Suprapubic skin (tissue), 3 donors: ENCODE measurements at regions not wholly inside any gene's neighbourhood (a gene's known extent, or its start where the extent isn't known, plus 50 kb on each side); places are given as distances from the start of the nearest gene placed in this dataset.

ENCODE experiments used
- CTCF ChIP-seq, 2 donors: fragments of 200-600 bp in 1 of 2; fragments of 450-650 bp in 1 of 2; sonication (generic) in 1 of 2; IDR thresholded peaks; one replicate each; pipeline ENCODE4 v1.5.1; 2016 to 2019; ENCODE audit warnings: antibody characterized with exemption in 2 of 2, mild to moderate bottlenecking in 1 of 2, moderate library complexity in 1 of 2
- POLR2AphosphoS5 ChIP-seq, 3 donors: sonication (generic); formaldehyde crosslinking; IDR thresholded peaks; one replicate each; pipeline ENCODE4 v1.6.1; 2017; ENCODE audit warnings: antibody characterized with exemption in 3 of 3

GRCh38 chrX:5305452-5305851 is 923.2 kb downstream of the NLGN4X start:
- no peak for TF ChIP-seq POLR2AphosphoS5 (IDR thresholded peaks at IDR 0.05)
- TF ChIP-seq CTCF (IDR thresholded peaks at IDR 0.05), result no peak
